Activated CD8-positive, alpha-beta T cell treated with anti-CD3 and anti-CD28 coated beads for 36 hours (primary cell): ENCODE measurements at regions not wholly inside any gene's neighbourhood (a gene's known extent, or its start where the extent isn't known, plus 50 kb on each side); places are given as distances from the start of the nearest gene placed in this dataset.

Experiments
- ATAC-seq: fragments of 200-7000 bp; cut with Tn5 transposase; one replicate; pipeline ENCODE4 v1.10.0; 2021; ENCODE audit warnings: mild to moderate bottlenecking, moderate library complexity
- CTCF ChIA-PET: fragments of 350-600 bp; sonication (Branson Sonifier 250); formaldehyde crosslinking; loops from one replicate; lab custom pipeline; 2021; ENCODE audit warnings: antibody characterized with exemption; lab: Charles Lee
- POLR2A ChIA-PET: fragments of 350-600 bp; sonication (Branson Sonifier 250); formaldehyde crosslinking; loops from one replicate; lab custom pipeline; 2021; ENCODE audit warnings: antibody characterized with exemption; lab: Charles Lee
- DNase-seq: peaks from one replicate; pipeline ENCODE4 v3.0.0-alpha.2; 2020
- H3K27ac Mint-ChIP-seq: one replicate; pipeline ENCODE4 v1.8.0; 2021; ENCODE audit warnings: mild to moderate bottlenecking, mixed read lengths
- H3K27me3 Mint-ChIP-seq: one replicate; pipeline ENCODE4 v1.8.0; 2021; ENCODE audit warnings: mixed read lengths
- H3K36me3 Mint-ChIP-seq: one replicate; pipeline ENCODE4 v1.8.0; 2021; ENCODE audit warnings: low read depth, mixed read lengths
- H3K4me1 Mint-ChIP-seq: one replicate; pipeline ENCODE4 v1.8.0; 2021; ENCODE audit warnings: low read depth, mixed read lengths
- H3K4me3 Mint-ChIP-seq: one replicate; pipeline ENCODE4 v1.8.0; 2021; ENCODE audit warnings: mild to moderate bottlenecking, moderate library complexity, mixed read lengths
- H3K9me3 Mint-ChIP-seq: one replicate; pipeline ENCODE4 v1.8.0; 2021; ENCODE audit warnings: mixed read lengths
- intact Hi-C: fragments of 100-400 bp; cut with micrococcal nuclease; formaldehyde crosslinking; loops from one replicate; pipeline ENCODE4 v1.10.0; 2022
- TF ChIP-seq, protein P1 (sequence below): fragments of 200-600 bp; IDR thresholded peaks from one replicate; pipeline ENCODE4 v1.8.0; 2022; ENCODE audit warnings: antibody characterized with exemption, mild to moderate bottlenecking

DNA sequence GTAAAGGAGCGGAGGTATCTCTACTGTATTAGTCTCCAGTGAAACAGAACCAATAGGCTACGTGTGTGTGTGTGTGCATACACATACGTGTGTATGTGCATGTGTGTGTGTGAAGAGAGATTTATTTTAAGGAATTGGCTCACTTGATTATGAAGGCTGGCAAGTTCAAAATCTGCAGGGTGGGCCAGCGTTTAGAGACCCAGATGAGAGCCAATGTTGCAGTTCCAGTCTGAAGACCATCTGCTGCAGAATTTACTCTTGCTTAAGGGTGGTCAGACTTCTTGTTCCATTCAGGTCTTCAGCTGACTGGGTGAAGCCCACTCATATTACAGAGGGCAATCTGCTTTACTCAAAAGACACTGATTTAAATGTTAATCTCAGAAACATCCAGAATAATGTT, 119.2 kb downstream of the FGF18 start:
- TF ChIP-seq, protein P1, sequence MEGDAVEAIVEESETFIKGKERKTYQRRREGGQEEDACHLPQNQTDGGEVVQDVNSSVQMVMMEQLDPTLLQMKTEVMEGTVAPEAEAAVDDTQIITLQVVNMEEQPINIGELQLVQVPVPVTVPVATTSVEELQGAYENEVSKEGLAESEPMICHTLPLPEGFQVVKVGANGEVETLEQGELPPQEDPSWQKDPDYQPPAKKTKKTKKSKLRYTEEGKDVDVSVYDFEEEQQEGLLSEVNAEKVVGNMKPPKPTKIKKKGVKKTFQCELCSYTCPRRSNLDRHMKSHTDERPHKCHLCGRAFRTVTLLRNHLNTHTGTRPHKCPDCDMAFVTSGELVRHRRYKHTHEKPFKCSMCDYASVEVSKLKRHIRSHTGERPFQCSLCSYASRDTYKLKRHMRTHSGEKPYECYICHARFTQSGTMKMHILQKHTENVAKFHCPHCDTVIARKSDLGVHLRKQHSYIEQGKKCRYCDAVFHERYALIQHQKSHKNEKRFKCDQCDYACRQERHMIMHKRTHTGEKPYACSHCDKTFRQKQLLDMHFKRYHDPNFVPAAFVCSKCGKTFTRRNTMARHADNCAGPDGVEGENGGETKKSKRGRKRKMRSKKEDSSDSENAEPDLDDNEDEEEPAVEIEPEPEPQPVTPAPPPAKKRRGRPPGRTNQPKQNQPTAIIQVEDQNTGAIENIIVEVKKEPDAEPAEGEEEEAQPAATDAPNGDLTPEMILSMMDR, result no peak
- H3K36me3 Mint-ChIP-seq, result no peaks in the 10 kb centered on the region
- H3K4me1 Mint-ChIP-seq, result no peaks in the 10 kb centered on the region
- H3K27ac Mint-ChIP-seq, result no peak overlapping the region
- no peaks in the 10 kb centered on the region for H3K9me3 Mint-ChIP-seq
- POLR2A ChIA-PET, result no interaction called here
- CTCF ChIA-PET, result no interaction called here
- no peak for ATAC-seq
- H3K4me3 Mint-ChIP-seq, result no peak overlapping the region
- intact Hi-C loops, result no loop called here
- peaks cover 24% of the 10 kb centered on the region for H3K27me3 Mint-ChIP-seq
- no peak for DNase-seq

DNA sequence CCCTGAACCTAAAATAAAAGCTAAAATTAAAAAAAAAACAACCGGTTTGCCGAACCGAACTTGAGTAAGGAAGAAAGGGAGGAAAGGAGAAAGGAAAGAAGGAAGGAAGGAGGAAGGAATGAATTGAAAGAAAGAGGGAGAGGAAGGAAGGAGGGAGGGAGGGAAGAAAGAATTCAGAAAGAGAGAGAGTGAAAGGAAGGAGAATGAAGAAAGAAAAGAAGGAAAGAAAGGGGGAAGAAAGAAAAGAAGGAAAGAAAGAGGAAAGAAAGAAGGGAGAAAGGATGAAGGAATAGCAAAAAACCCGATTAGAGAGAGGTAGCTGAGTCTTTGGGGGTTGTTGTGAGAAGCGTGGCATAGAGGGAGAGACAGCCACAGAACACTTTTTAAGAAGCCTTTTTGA, 121.4 kb downstream of the FGF18 start:
- DNase-seq (no peak), ATAC-seq (no peak)
- H3K4me1 Mint-ChIP-seq, result no peaks in the 10 kb centered on the region
- intact Hi-C loops, result no loop called here
- H3K27ac Mint-ChIP-seq, result no peak overlapping the region
- peaks cover 22% of the 10 kb centered on the region for H3K27me3 Mint-ChIP-seq
- ChIA-PET POLR2A (no interaction called here), CTCF (no interaction called here)
- no peak overlapping the region for H3K4me3 Mint-ChIP-seq
- no peaks in the 10 kb centered on the region for H3K9me3 Mint-ChIP-seq
- no peaks in the 10 kb centered on the region for H3K36me3 Mint-ChIP-seq
- TF ChIP-seq, protein P1, result no peak

DNA sequence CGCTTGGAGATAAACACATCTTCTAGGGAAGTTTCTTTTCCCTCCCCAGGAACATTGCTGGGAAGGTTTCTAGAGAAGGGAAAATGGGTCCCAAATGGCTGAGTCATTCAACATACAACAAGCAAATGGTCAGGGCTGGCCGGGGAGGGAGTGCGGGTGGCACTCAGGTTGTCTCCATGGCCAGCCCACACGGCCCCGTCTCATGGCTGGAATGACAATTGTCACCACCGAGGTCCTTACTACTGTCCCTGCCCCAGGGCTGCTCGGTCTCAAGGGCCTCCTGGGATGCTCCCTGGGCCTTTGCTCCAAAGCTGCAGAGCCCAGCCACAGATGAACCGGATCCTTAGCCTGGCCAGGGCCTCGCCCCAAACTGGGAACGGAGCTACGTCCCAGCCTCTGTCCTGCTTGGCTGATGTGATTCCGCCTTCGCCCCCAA, 121.9 kb downstream of the FGF18 start:
- no peak overlapping the region for H3K27ac Mint-ChIP-seq
- no peaks in the 10 kb centered on the region for H3K4me1 Mint-ChIP-seq
- TF ChIP-seq, protein P1, result no peak
- POLR2A ChIA-PET, result interaction anchor here (0.7 kb wide), 1 partner anchor 99 kb away, joined by 3 read pairs; no protein-coding TSS in a partner anchor
- H3K4me3 Mint-ChIP-seq, result no peak overlapping the region
- no peaks in the 10 kb centered on the region for H3K36me3 Mint-ChIP-seq
- DNase-seq (no peak), ATAC-seq (no peak)
- peaks cover 19% of the 10 kb centered on the region for H3K27me3 Mint-ChIP-seq
- no peaks in the 10 kb centered on the region for H3K9me3 Mint-ChIP-seq
- intact Hi-C loops, result no loop called here
- CTCF ChIA-PET, result no interaction called here

DNA sequence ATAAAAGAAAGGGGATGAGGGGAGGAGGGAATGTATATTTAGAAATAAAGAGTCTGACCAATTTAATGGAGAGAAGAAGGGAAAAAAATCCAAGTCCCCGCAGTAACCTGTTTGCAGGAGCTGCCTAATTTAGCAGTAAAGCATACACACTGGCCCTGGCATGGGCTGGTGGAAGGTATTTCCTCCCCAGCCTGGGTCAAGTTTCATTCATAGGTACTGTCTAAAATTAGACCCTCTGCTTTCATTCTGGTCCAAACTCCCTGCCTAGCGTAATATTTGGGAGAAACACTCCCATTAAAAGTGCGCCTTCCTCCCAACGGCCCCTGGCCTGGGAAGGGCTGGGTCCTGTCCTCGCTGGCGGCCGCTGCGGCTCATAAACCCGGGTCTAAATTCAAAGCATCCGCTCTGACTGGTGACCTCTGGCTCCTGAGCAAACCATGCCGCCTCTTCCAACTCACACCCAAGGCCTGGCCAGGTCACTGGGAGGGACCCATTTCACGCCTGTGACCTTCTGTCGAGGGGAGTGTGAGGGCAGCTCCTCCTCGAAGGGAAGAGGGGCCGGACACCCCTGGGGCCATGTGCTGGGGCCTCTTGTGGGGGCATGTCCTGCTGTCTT, 123.2 kb downstream of the FGF18 start:
- Mint-ChIP-seq H3K27ac (no peak overlapping the region), H3K9me3 (no peaks in the 10 kb centered on the region), H3K4me3 (no peak overlapping the region), H3K4me1 (no peaks in the 10 kb centered on the region), H3K36me3 (no peaks in the 10 kb centered on the region), H3K27me3 (peaks cover 16% of the 10 kb centered on the region)
- intact Hi-C loops, result no loop called here
- TF ChIP-seq, protein P1, result no peak
- no peak for ATAC-seq
- ChIA-PET POLR2A (no interaction called here), CTCF (no interaction called here)
- DNase-seq, result no peak

DNA sequence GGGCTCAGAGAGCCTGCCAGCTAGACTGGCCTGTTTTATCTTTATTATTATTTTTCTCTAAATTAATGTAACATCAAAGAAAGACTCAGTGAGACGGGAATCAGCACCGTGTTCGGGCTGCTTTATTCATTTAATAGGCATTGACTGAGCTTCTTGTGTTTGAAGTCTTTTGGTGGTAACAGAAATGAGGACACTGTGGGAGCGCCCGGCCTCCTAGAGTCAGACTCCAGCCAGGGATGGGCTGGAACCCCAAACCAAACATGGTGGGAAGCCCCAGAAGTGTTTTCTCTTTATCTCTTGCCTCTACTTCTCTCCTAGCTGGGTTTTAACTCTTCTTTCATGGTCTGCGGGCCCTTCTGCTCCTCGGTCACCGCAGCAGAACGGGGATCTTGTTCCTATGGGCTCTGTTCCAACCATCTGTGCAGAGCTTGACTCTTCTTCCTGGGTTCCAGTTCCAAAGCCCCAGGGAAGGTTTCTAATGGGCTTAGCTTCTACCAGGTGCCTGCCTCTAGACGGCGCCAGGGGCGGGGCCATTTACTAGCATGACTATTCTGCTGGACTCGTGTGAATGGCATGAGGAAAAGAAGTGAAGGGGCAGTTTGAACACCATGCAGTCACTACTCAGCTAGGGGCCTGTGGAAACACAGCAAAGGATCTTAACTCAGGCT, 123.8 kb downstream of the FGF18 start:
- CTCF ChIA-PET, result no interaction called here
- H3K27ac Mint-ChIP-seq, result no peak overlapping the region
- no peak for DNase-seq
- H3K4me1 Mint-ChIP-seq, result no peaks in the 10 kb centered on the region
- H3K36me3 Mint-ChIP-seq, result no peaks in the 10 kb centered on the region
- no peaks in the 10 kb centered on the region for H3K9me3 Mint-ChIP-seq
- TF ChIP-seq, protein P1, result no peak
- POLR2A ChIA-PET, result no interaction called here
- ATAC-seq, result no peak
- peaks cover 16% of the 10 kb centered on the region for H3K27me3 Mint-ChIP-seq
- intact Hi-C loops, result no loop called here
- no peak overlapping the region for H3K4me3 Mint-ChIP-seq
